SK-N-SH (cell line): ENCODE measurements at regions not wholly inside any gene's neighbourhood (a gene's known extent, or its start where the extent isn't known, plus 50 kb on each side); places are given as distances from the start of the nearest gene placed in this dataset.

ENCODE experiments used
- CTCF ChIA-PET: fragments of 300-600, 350-600 bp; formaldehyde crosslinking; extraction: SDS; loops from one replicate; lab custom pipeline; 2021; lab: Yijun Ruan, JAX
- POLR2A ChIA-PET: fragments of 350-600 bp; sonication (Branson Sonifier 250); formaldehyde crosslinking; extraction: SDS; loops from one replicate; lab custom pipeline; 2020; ENCODE audit warnings: antibody characterized with exemption, inconsistent platforms; lab: Yijun Ruan, JAX
- DNase-seq: peaks from one replicate; pipeline ENCODE4 v3.0.0; 2012
- H2AFZ ChIP-seq: fragments of 200-600 bp; sonication (generic); 2 replicates; pipeline ENCODE4 v1.8.1; 2016; ENCODE audit warnings: antibody characterized with exemption, mild to moderate bottlenecking, low read depth
- H3F3A ChIP-seq: fragments of 200-600 bp; sonication (generic); replicated peaks from 2 replicates; pipeline ENCODE3; 2016; ENCODE audit warnings: antibody characterized with exemption, mild to moderate bottlenecking; ENCODE audit not compliant: insufficient read depth
- H3K27ac ChIP-seq, 2 experiments: fragments of 200-500 bp in 1 of 2; fragments of 200-600 bp in 1 of 2; sonication (Bioruptor generic) in 1 of 2; sonication (generic), shearing (Covaris generic) in 1 of 2; 2 replicates each; pipeline versions ENCODE4 v1.5.1 to v1.6.1; 2014 to 2016; ENCODE audit warnings: low read depth in 2 of 2, inconsistent platforms in 1 of 2, low read length in 1 of 2, mild to moderate bottlenecking in 1 of 2, mixed read lengths in 1 of 2
- H3K27me3 ChIP-seq: fragments of 200-600 bp; sonication (generic), shearing (Covaris generic); 2 replicates; pipeline ENCODE4 v1.6.1; 2016; ENCODE audit warnings: mixed run types; ENCODE audit not compliant: insufficient read depth
- H3K36me3 ChIP-seq, 2 experiments: fragments of 200-500 bp in 1 of 2; fragments of 200-600 bp in 1 of 2; sonication (Bioruptor generic) in 1 of 2; sonication (generic) in 1 of 2; replicated peaks in 1 of 2; 2 replicates each; pipeline versions ENCODE3 to v1.5.1; 2014 to 2016; ENCODE audit warnings: low read length in 1 of 2, mild to moderate bottlenecking in 1 of 2; ENCODE audit not compliant: insufficient read depth in 2 of 2, control insufficient read depth in 1 of 2
- H3K4me1 ChIP-seq, 2 experiments: fragments of 200-500 bp in 1 of 2; fragments of 200-600 bp in 1 of 2; sonication (Bioruptor generic) in 1 of 2; sonication (generic), shearing (Covaris generic) in 1 of 2; 2 replicates each; pipeline versions ENCODE4 v1.5.1 to v1.6.1; 2014 to 2016; ENCODE audit warnings: low read depth in 1 of 2, low read length in 1 of 2, mixed run types in 1 of 2; ENCODE audit not compliant: insufficient read depth in 2 of 2, control insufficient read depth in 1 of 2
- H3K4me2 ChIP-seq: fragments of 200-600 bp; sonication (generic), shearing (Covaris generic); 2 replicates; pipeline ENCODE4 v1.6.1; 2017; ENCODE audit warnings: mixed run types
- H3K4me3 ChIP-seq, 2 experiments: fragments of 200-500 bp in 1 of 2; fragments of 200-600 bp in 1 of 2; sonication (Bioruptor generic) in 1 of 2; sonication (generic), shearing (Covaris generic) in 1 of 2; 2 replicates each; pipeline versions ENCODE4 v1.5.1 to v1.8.1; 2014 to 2016; ENCODE audit warnings: low read depth in 2 of 2, inconsistent platforms in 1 of 2, low read length in 1 of 2, mild to moderate bottlenecking in 1 of 2, mixed read lengths in 1 of 2, moderate library complexity in 1 of 2
- H3K79me2 ChIP-seq: fragments of 200-600 bp; sonication (generic); 2 replicates; pipeline ENCODE4 v1.8.1; 2017; ENCODE audit warnings: mild to moderate bottlenecking; ENCODE audit not compliant: insufficient read depth
- H3K9ac ChIP-seq: fragments of 200-600 bp; sonication (generic); 2 replicates; pipeline ENCODE4 v1.6.1; 2017; ENCODE audit warnings: mixed run types
- H3K9me2 ChIP-seq: fragments of 200-600 bp; sonication (generic); 2 replicates; pipeline ENCODE4 v1.6.1; 2017; ENCODE audit warnings: mixed run types
- H3K9me3 ChIP-seq: fragments of 200-600 bp; sonication (generic); 2 replicates; pipeline ENCODE4 v1.6.1; 2017; ENCODE audit warnings: mixed run types, mild to moderate bottlenecking, moderate library complexity
- H4K20me1 ChIP-seq: fragments of 200-600 bp; sonication (generic); 2 replicates; pipeline ENCODE4 v1.6.1; 2017; ENCODE audit warnings: mild to moderate bottlenecking, mixed run types; ENCODE audit not compliant: insufficient read depth
- FOSL2 ChIP-seq: IDR thresholded peaks from 2 replicates; pipeline ENCODE4 v1.4.0; 2012; ENCODE audit warnings: low read depth, mild to moderate bottlenecking, moderate library complexity, borderline replicate concordance
- FOXJ3 ChIP-seq: sonication (generic); formaldehyde crosslinking; IDR thresholded peaks from 2 replicates; pipeline ENCODE4 v1.5.1; 2020; ENCODE audit warnings: mild to moderate bottlenecking, missing genetic modification reagents
- FOXM1 ChIP-seq: IDR thresholded peaks from 2 replicates; pipeline ENCODE4 v1.4.0; 2012; ENCODE audit warnings: low read depth, mild to moderate bottlenecking
- GABPA ChIP-seq: IDR thresholded peaks from 2 replicates; pipeline ENCODE4 v1.4.0; 2012; ENCODE audit warnings: low read depth, mild to moderate bottlenecking
- NFIC ChIP-seq: IDR thresholded peaks from 2 replicates; pipeline ENCODE4 v1.4.0; 2012; ENCODE audit warnings: borderline replicate concordance
- POLR2AphosphoS5 ChIP-seq: IDR thresholded peaks from 2 replicates; pipeline ENCODE4 v1.6.1; 2012; ENCODE audit warnings: low read depth, low read length
- RAD21 ChIP-seq: IDR thresholded peaks from 2 replicates; pipeline ENCODE4 v1.6.1; 2012; ENCODE audit warnings: mild to moderate bottlenecking, low read length
- RCOR1 ChIP-seq: fragments of 150-350 bp; IDR thresholded peaks from 2 replicates; pipeline ENCODE4 v1.6.1; 2017; ENCODE audit warnings: antibody characterized with exemption, low read length
- RFX5 ChIP-seq: IDR thresholded peaks from 2 replicates; pipeline ENCODE4 v1.6.1; 2012; ENCODE audit warnings: mild to moderate bottlenecking, improper control_type of control experiment, low read length
- SIN3A ChIP-seq: IDR thresholded peaks from 2 replicates; pipeline ENCODE4 v1.6.1; 2012; ENCODE audit warnings: low read depth, mild to moderate bottlenecking, low read length, moderate library complexity, borderline replicate concordance
- SMC3 ChIP-seq: IDR thresholded peaks from 2 replicates; pipeline ENCODE4 v1.6.1; 2012; ENCODE audit warnings: low read depth, low read length, improper control_type of control experiment
- TAF1 ChIP-seq: IDR thresholded peaks from 2 replicates; pipeline ENCODE4 v1.6.1; 2012; ENCODE audit warnings: low read depth, mild to moderate bottlenecking, low read length, moderate library complexity, borderline replicate concordance
- WGBS: methylation state at CpG from one replicate; pipeline ENCODE4 v1.1.6; 2017; ENCODE audit warnings: low lambda C conversion rate; 5-methylcytosine and 5-hydroxymethylcytosine counted together
- TF ChIP-seq, protein P1 (sequence below): fragments of 200-600 bp; sonication (generic); IDR thresholded peaks from 2 replicates; pipeline ENCODE4 v1.6.1; 2017; ENCODE audit warnings: antibody characterized with exemption, mild to moderate bottlenecking, moderate library complexity
- TF ChIP-seq, protein P2 (sequence below): IDR thresholded peaks from 2 replicates; pipeline ENCODE4 v1.4.0; 2012; ENCODE audit warnings: low read depth, borderline replicate concordance
- TF ChIP-seq, protein P3 (sequence below): IDR thresholded peaks from 2 replicates; pipeline ENCODE4 v1.4.0; 2012; ENCODE audit warnings: low read depth, borderline replicate concordance

DNA sequence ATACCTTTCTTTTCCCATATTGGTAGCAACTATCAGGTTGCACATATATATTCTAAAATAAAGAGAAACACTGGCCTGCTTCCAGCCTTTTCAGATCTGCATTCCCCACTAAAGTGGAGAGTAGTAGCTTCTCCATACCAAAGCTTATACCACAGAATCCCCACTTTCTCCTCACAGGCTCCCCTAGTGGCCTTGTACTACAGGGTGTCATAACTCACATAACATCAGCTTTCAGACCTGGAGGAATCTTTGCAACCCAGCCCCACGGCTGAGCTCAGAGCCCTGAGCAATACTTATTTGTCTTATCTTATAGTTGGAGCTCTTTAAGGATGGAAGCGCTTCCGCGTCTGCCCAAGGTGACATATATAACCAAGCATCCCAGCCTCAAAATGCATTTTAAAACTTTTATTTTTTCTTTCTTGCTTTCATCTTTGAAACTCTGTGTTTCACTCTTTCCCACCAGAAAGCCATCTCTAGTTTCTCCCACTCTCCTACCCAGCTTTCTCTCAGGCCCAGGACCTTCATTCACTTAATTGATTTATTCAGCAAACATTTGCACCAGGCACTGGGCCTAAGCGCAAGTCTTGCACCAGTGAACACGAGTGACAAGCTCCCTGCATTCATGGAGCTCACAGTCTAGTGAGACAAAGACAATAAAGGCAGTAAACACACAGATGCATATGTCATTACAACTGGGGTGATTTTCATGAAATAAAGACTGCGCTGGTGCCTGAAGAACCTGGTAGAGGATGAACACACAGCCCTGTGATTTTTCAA lies 254.7 kb downstream of the IPO8 start:
- no peak overlapping the region for H3K27ac ChIP-seq
- H3K79me2 ChIP-seq: no peaks in the 10 kb centered on the region
- 68% methylated on average over 7 of the region's 7 CpGs for WGBS
- no peaks in the 10 kb centered on the region for H3K27me3 ChIP-seq
- H3K9ac ChIP-seq: no peak overlapping the region
- peaks cover 0 to 8% of the 10 kb centered on the region in 2 experiments; a peak in 2 of 4 replicates for H3K4me1 ChIP-seq
- peak; percentile 42 for DNase-seq
- no peaks in the 10 kb centered on the region for H4K20me1 ChIP-seq
- TF ChIP-seq GABPA (no peak), RAD21 (peak; percentile 43), SIN3A (no peak), RCOR1 (no peak), FOXJ3 (no peak)
- TF ChIP-seq, protein P1, sequence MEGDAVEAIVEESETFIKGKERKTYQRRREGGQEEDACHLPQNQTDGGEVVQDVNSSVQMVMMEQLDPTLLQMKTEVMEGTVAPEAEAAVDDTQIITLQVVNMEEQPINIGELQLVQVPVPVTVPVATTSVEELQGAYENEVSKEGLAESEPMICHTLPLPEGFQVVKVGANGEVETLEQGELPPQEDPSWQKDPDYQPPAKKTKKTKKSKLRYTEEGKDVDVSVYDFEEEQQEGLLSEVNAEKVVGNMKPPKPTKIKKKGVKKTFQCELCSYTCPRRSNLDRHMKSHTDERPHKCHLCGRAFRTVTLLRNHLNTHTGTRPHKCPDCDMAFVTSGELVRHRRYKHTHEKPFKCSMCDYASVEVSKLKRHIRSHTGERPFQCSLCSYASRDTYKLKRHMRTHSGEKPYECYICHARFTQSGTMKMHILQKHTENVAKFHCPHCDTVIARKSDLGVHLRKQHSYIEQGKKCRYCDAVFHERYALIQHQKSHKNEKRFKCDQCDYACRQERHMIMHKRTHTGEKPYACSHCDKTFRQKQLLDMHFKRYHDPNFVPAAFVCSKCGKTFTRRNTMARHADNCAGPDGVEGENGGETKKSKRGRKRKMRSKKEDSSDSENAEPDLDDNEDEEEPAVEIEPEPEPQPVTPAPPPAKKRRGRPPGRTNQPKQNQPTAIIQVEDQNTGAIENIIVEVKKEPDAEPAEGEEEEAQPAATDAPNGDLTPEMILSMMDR: peak; percentile 57
- H3K9me2 ChIP-seq: no peaks in the 10 kb centered on the region
- H3K4me3 ChIP-seq: no peak overlapping the region
- ChIA-PET CTCF (interaction anchor here (0.5 to 2.1 kb wide), 12 partner anchors 8 to 367 kb away, joined by 3 to 6 read pairs (median 3); no protein-coding TSS in a partner anchor), POLR2A (no interaction called here)
- H2AFZ ChIP-seq: no peak overlapping the region
- H3K9me3 ChIP-seq: no peaks in the 10 kb centered on the region
- H3F3A ChIP-seq: no peaks in the 10 kb centered on the region
- no peaks in the 10 kb centered on the region for H3K36me3 ChIP-seq
- no peak overlapping the region for H3K4me2 ChIP-seq

GRCh38 chr12:30439201-30439600 lies 256.5 kb downstream of the IPO8 start:
- H3K4me1 ChIP-seq: peaks cover 0 to 8% of the 10 kb centered on the region in 2 experiments; a peak in 2 of 4 replicates
- H3K9me3 ChIP-seq: no peaks in the 10 kb centered on the region
- no peak overlapping the region for H3K9ac ChIP-seq
- no peaks in the 10 kb centered on the region for H3F3A ChIP-seq
- H2AFZ ChIP-seq: no peak overlapping the region
- no peaks in the 10 kb centered on the region for H4K20me1 ChIP-seq
- no peaks in the 10 kb centered on the region for H3K9me2 ChIP-seq
- no peak for DNase-seq
- no peak overlapping the region for H3K4me2 ChIP-seq
- WGBS: 40% methylated on average over 4 of the region's 4 CpGs
- no peaks in the 10 kb centered on the region for H3K27me3 ChIP-seq
- H3K36me3 ChIP-seq: no peaks in the 10 kb centered on the region
- H3K4me3 ChIP-seq: no peak overlapping the region
- ChIA-PET POLR2A (no interaction called here), CTCF (interaction anchor here (0.6 to 2.1 kb wide), 3 partner anchors 15 to 27 kb away, joined by 3 to 6 read pairs (median 5); no protein-coding TSS in a partner anchor)
- H3K79me2 ChIP-seq: no peaks in the 10 kb centered on the region
- H3K27ac ChIP-seq: no peak overlapping the region
- no peak for TF ChIP-seq RAD21
- no peak for TF ChIP-seq TAF1
- TF ChIP-seq FOXM1: no peak
- no peak for TF ChIP-seq FOSL2
- no peak for TF ChIP-seq SMC3
- TF ChIP-seq NFIC: no peak
- TF ChIP-seq, protein P2, sequence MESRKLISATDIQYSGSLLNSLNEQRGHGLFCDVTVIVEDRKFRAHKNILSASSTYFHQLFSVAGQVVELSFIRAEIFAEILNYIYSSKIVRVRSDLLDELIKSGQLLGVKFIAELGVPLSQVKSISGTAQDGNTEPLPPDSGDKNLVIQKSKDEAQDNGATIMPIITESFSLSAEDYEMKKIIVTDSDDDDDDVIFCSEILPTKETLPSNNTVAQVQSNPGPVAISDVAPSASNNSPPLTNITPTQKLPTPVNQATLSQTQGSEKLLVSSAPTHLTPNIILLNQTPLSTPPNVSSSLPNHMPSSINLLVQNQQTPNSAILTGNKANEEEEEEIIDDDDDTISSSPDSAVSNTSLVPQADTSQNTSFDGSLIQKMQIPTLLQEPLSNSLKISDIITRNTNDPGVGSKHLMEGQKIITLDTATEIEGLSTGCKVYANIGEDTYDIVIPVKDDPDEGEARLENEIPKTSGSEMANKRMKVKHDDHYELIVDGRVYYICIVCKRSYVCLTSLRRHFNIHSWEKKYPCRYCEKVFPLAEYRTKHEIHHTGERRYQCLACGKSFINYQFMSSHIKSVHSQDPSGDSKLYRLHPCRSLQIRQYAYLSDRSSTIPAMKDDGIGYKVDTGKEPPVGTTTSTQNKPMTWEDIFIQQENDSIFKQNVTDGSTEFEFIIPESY: no peak
- TF ChIP-seq RCOR1: no peak
- TF ChIP-seq, protein P1: no peak
- TF ChIP-seq, protein P3, sequence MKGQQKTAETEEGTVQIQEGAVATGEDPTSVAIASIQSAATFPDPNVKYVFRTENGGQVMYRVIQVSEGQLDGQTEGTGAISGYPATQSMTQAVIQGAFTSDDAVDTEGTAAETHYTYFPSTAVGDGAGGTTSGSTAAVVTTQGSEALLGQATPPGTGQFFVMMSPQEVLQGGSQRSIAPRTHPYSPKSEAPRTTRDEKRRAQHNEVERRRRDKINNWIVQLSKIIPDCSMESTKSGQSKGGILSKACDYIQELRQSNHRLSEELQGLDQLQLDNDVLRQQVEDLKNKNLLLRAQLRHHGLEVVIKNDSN: no peak
- no peak for TF ChIP-seq RFX5
- no peak for TF ChIP-seq POLR2AphosphoS5
- TF ChIP-seq FOXJ3: no peak
